DND-41 (cell line): ENCODE measurements at regions not wholly inside any gene's neighbourhood (a gene's known extent, or its start where the extent isn't known, plus 50 kb on each side); places are given as distances from the start of the nearest gene placed in this dataset.

Source experiments
- ATAC-seq: fragments of 200-7000 bp; cut with Tn5 transposase; 3 replicates; pipeline ENCODE4 v1.9.1; 2021; ENCODE audit warnings: low read depth; ENCODE audit not compliant: insufficient read depth
- DNase-seq: peaks from one replicate; pipeline ENCODE4 v3.0.0-alpha.2; 2020
- H2AFZ ChIP-seq: 2 replicates; pipeline ENCODE4 v1.6.0; 2012; ENCODE audit warnings: low read depth, low read length
- H3K27ac ChIP-seq: 2 replicates; pipeline ENCODE4 v1.5.1; 2012; ENCODE audit warnings: low read length, inconsistent platforms
- H3K27me3 ChIP-seq: fragments of 200-600 bp; sonication (generic); 2 replicates; pipeline ENCODE4 v1.6.0; 2012; ENCODE audit warnings: low read length, mild to moderate bottlenecking, inconsistent platforms; ENCODE audit not compliant: insufficient read depth, poor library complexity
- H3K36me3 ChIP-seq: 2 replicates; pipeline ENCODE4 v1.5.1; 2012; ENCODE audit warnings: low read length, inconsistent platforms; ENCODE audit not compliant: insufficient read depth
- H3K4me1 ChIP-seq: 2 replicates; pipeline ENCODE4 v1.5.1; 2012; ENCODE audit warnings: mild to moderate bottlenecking, low read length; ENCODE audit not compliant: insufficient read depth
- H3K4me2 ChIP-seq: 2 replicates; pipeline ENCODE4 v1.6.0; 2012; ENCODE audit warnings: mild to moderate bottlenecking, moderate library complexity, low read length, inconsistent platforms; ENCODE audit not compliant: insufficient read depth
- H3K4me3 ChIP-seq, 2 experiments: fragments of 200-600 bp in 1 of 2; shearing (Covaris generic) in 1 of 2; 2 replicates each; pipeline ENCODE4 v1.5.1; 2012 to 2016; ENCODE audit warnings: inconsistent platforms in 2 of 2, low read length in 2 of 2, mild to moderate bottlenecking in 2 of 2, low read depth in 1 of 2, moderate library complexity in 1 of 2
- H3K79me2 ChIP-seq: 2 replicates; pipeline ENCODE4 v1.6.0; 2012; ENCODE audit warnings: low read length, inconsistent platforms; ENCODE audit not compliant: insufficient read depth
- H3K9ac ChIP-seq: 2 replicates; pipeline ENCODE4 v1.6.0; 2012; ENCODE audit warnings: low read depth, mild to moderate bottlenecking, inconsistent platforms, low read length, moderate library complexity
- H3K9me3 ChIP-seq: 2 replicates; pipeline ENCODE4 v1.5.1; 2012; ENCODE audit warnings: low read length, moderate library complexity, mild to moderate bottlenecking, inconsistent platforms; ENCODE audit not compliant: insufficient read depth, severe bottlenecking
- H4K20me1 ChIP-seq: 2 replicates; pipeline ENCODE4 v1.6.0; 2012; ENCODE audit warnings: low read length; ENCODE audit not compliant: insufficient read depth
- CTCF ChIP-seq: IDR thresholded peaks from 2 replicates; pipeline ENCODE4 v1.5.1; 2012; ENCODE audit warnings: borderline replicate concordance, low read length, moderate library complexity, mild to moderate bottlenecking; ENCODE audit not compliant: poor library complexity, severe bottlenecking; ENCODE audit errors: extremely low read depth
- EZH2 ChIP-seq: IDR thresholded peaks from 3 replicates; pipeline ENCODE4 v1.6.1; 2012; ENCODE audit warnings: borderline replicate concordance, low read depth, mild to moderate bottlenecking, moderate library complexity, low read length, inconsistent platforms; ENCODE audit not compliant: severe bottlenecking

GRCh38 chr13:86810361-86810760, 860.8 kb upstream of the SLITRK5 start:
- ATAC-seq (no peak), DNase-seq (no peak)
- H3K9ac ChIP-seq: no peak overlapping the region
- no peak overlapping the region for H3K27ac ChIP-seq
- H3K4me1 ChIP-seq: no peaks in the 10 kb centered on the region
- H3K79me2 ChIP-seq: no peaks in the 10 kb centered on the region
- H3K27me3 ChIP-seq: no peaks in the 10 kb centered on the region
- H3K36me3 ChIP-seq: no peaks in the 10 kb centered on the region
- no peaks in the 10 kb centered on the region for H4K20me1 ChIP-seq
- no peak overlapping the region for H3K4me2 ChIP-seq
- no peak overlapping the region for H3K4me3 ChIP-seq
- H2AFZ ChIP-seq: no peak overlapping the region
- H3K9me3 ChIP-seq: no peaks in the 10 kb centered on the region
- TF ChIP-seq CTCF: no peak
- no peak for TF ChIP-seq EZH2

GRCh38 chr13:86813198-86813597, 858.0 kb upstream of the SLITRK5 start:
- H3K4me3 ChIP-seq: no peak overlapping the region
- DNase-seq (no peak), ATAC-seq (no peak)
- no peaks in the 10 kb centered on the region for H3K9me3 ChIP-seq
- H3K27me3 ChIP-seq: no peaks in the 10 kb centered on the region
- H3K36me3 ChIP-seq: no peaks in the 10 kb centered on the region
- H3K4me1 ChIP-seq: no peaks in the 10 kb centered on the region
- no peak overlapping the region for H2AFZ ChIP-seq
- H3K4me2 ChIP-seq: no peak overlapping the region
- H3K9ac ChIP-seq: no peak overlapping the region
- H3K27ac ChIP-seq: no peak overlapping the region
- TF ChIP-seq CTCF (no peak), EZH2 (no peak)
- no peaks in the 10 kb centered on the region for H4K20me1 ChIP-seq
- no peaks in the 10 kb centered on the region for H3K79me2 ChIP-seq

- Histone ChIP-seq H3K4me2 (no peak overlapping the region), H3K36me3 (no peaks in the 10 kb centered on the region), H2AFZ (no peak overlapping the region), H3K27me3 (no peaks in the 10 kb centered on the region), H4K20me1 (no peaks in the 10 kb centered on the region), H3K4me1 (no peaks in the 10 kb centered on the region), H3K79me2 (no peaks in the 10 kb centered on the region), H3K27ac (no peak overlapping the region), H3K4me3 (no peak overlapping the region), H3K9me3 (no peaks in the 10 kb centered on the region), H3K9ac (no peak overlapping the region)
- DNase-seq (no peak), ATAC-seq (no peak)
- TF ChIP-seq CTCF: no peak
- no peak for TF ChIP-seq EZH2
These were observed 845.8 kb upstream of the SLITRK5 start for GRCh38 chr13:86825410-86825809.

GRCh38 chr13:86826232-86826631, 844.9 kb upstream of the SLITRK5 start:
- no peaks in the 10 kb centered on the region for H3K79me2 ChIP-seq
- H3K4me1 ChIP-seq: no peaks in the 10 kb centered on the region
- H3K4me2 ChIP-seq: no peak overlapping the region
- H3K27ac ChIP-seq: no peak overlapping the region
- TF ChIP-seq CTCF: no peak
- no peak for TF ChIP-seq EZH2
- H3K4me3 ChIP-seq: no peak overlapping the region
- no peaks in the 10 kb centered on the region for H3K9me3 ChIP-seq
- DNase-seq: no peak
- no peak for ATAC-seq
- no peaks in the 10 kb centered on the region for H4K20me1 ChIP-seq
- no peak overlapping the region for H2AFZ ChIP-seq
- no peaks in the 10 kb centered on the region for H3K27me3 ChIP-seq
- H3K9ac ChIP-seq: no peak overlapping the region
- no peaks in the 10 kb centered on the region for H3K36me3 ChIP-seq
